Fibroblast of skin of right quadriceps (primary cell): ENCODE measurements at regions not wholly inside any gene's neighbourhood (a gene's known extent, or its start where the extent isn't known, plus 50 kb on each side); places are given as distances from the start of the nearest gene placed in this dataset.

Experiments
- DNase-seq: peaks from one replicate; pipeline ENCODE4 v3.0.0-alpha.2; 2013

GRCh38 chr1:82534996-82535395 lies 734.3 kb downstream of the ADGRL2 start:
- peak; percentile 2 for DNase-seq

GRCh38 chr1:82525378-82525777 lies 724.6 kb downstream of the ADGRL2 start:
- DNase-seq, result no peak

- DNase-seq, result no peak
These were observed 719.9 kb downstream of the ADGRL2 start for GRCh38 chr1:82520611-82521010.

- DNase-seq, result peak; percentile 27
These were observed 716.9 kb downstream of the ADGRL2 start for GRCh38 chr1:82517586-82517985.

- DNase-seq, result peak; percentile 39
These were observed 714.9 kb downstream of the ADGRL2 start for GRCh38 chr1:82515650-82516049.

GRCh38 chr1:82511441-82511840 lies 710.7 kb downstream of the ADGRL2 start:
- no peak for DNase-seq

- DNase-seq, result no peak
These were observed 709.7 kb downstream of the ADGRL2 start for GRCh38 chr1:82510431-82510830.

GRCh38 chr1:82507011-82507410 lies 706.3 kb downstream of the ADGRL2 start:
- DNase-seq, result no peak

GRCh38 chr1:82503822-82504221 lies 703.1 kb downstream of the ADGRL2 start:
- DNase-seq, result no peak

- no peak for DNase-seq
These were observed 698.3 kb downstream of the ADGRL2 start for GRCh38 chr1:82499022-82499421.

GRCh38 chr1:82494117-82494516 lies 693.4 kb downstream of the ADGRL2 start:
- no peak for DNase-seq

GRCh38 chr1:82492159-82492558 lies 691.4 kb downstream of the ADGRL2 start:
- DNase-seq, result no peak

GRCh38 chr1:82491301-82492048 lies 690.7 kb downstream of the ADGRL2 start:
- DNase-seq, result peak; percentile 44

GRCh38 chr1:82487778-82488177 lies 687.0 kb downstream of the ADGRL2 start:
- no peak for DNase-seq

- no peak for DNase-seq
These were observed 686.2 kb downstream of the ADGRL2 start for GRCh38 chr1:82486969-82487368.

GRCh38 chr1:82486468-82486867 lies 685.7 kb downstream of the ADGRL2 start:
- DNase-seq, result no peak

- DNase-seq, result peak; percentile 29
These were observed 685.0 kb downstream of the ADGRL2 start for GRCh38 chr1:82485591-82486369.

- DNase-seq, result no peak
These were observed 682.4 kb downstream of the ADGRL2 start for GRCh38 chr1:82483146-82483545.

GRCh38 chr1:82478916-82479315 lies 678.2 kb downstream of the ADGRL2 start:
- DNase-seq, result no peak

- DNase-seq, result no peak
These were observed 671.9 kb downstream of the ADGRL2 start for GRCh38 chr1:82472489-82473131.

GRCh38 chr1:82466891-82467290 lies 666.2 kb downstream of the ADGRL2 start:
- no peak for DNase-seq

GRCh38 chr1:82466416-82466815 lies 665.7 kb downstream of the ADGRL2 start:
- DNase-seq, result no peak

- no peak for DNase-seq
These were observed 664.3 kb downstream of the ADGRL2 start for GRCh38 chr1:82465024-82465423.
